ENCODE measurements at regions not wholly inside any gene's neighbourhood (a gene's known extent, or its start where the extent isn't known, plus 50 kb on each side); places are given as distances from the start of the nearest gene placed in this dataset.

DNA sequence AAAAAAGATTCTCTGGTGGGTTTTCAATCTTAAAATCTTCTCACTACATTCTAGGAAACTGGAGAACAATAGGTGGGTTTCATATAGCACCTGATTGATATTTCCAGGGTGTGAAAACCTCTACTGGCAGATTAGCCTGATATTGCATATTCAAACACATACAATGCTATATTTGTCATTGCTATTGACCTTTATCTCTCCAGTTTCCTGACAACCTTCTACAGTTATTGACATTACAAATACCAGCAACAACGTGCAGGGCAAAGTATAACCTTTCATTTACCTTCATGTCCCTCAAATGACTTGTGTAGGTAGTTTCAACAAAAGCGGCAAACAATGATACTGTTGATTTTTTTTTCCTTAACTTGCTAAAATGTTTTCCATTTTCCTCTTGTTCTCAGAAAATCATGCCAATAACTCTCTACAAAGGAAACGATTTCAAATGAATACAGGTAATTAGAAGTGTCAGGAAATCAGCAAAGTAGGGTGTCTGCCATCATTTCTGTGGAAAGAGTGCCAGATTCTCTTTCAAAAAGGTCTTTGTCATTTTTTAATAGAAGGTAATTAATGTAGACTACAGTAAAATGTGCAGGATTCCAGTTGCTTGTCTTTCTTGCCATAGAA is 72.6 kb upstream of the CDIN1 start:
- TF ChIP-seq, protein P1, sequence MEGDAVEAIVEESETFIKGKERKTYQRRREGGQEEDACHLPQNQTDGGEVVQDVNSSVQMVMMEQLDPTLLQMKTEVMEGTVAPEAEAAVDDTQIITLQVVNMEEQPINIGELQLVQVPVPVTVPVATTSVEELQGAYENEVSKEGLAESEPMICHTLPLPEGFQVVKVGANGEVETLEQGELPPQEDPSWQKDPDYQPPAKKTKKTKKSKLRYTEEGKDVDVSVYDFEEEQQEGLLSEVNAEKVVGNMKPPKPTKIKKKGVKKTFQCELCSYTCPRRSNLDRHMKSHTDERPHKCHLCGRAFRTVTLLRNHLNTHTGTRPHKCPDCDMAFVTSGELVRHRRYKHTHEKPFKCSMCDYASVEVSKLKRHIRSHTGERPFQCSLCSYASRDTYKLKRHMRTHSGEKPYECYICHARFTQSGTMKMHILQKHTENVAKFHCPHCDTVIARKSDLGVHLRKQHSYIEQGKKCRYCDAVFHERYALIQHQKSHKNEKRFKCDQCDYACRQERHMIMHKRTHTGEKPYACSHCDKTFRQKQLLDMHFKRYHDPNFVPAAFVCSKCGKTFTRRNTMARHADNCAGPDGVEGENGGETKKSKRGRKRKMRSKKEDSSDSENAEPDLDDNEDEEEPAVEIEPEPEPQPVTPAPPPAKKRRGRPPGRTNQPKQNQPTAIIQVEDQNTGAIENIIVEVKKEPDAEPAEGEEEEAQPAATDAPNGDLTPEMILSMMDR (IDR thresholded peaks at IDR 0.05; ENCODE audit: poor library complexity, severe bottlenecking), result no peak
- TF ChIP-seq RAD21 (conservative IDR thresholded peaks at IDR 0.05) (no peak), SMC3 (conservative IDR thresholded peaks at IDR 0.05; ENCODE audit: poor library complexity) (no peak), EZH2 (IDR thresholded peaks at IDR 0.05; ENCODE audit: borderline replicate concordance, insufficient read depth, low read length, poor library complexity, severe bottlenecking) (no peak)

Data from neural cell (in vitro differentiated cells).